Dendritic cell treated with granulocyte-macrophage colony-stimulating factor and Interleukin-4, amounts not matched to agents 40 ng/mL and 50 ng/mL, for 4 days (primary cell): ENCODE measurements at regions not wholly inside any gene's neighbourhood (a gene's known extent, or its start where the extent isn't known, plus 50 kb on each side); places are given as distances from the start of the nearest gene placed in this dataset.

Experiments used
- H3K27ac Mint-ChIP-seq: one replicate; pipeline ENCODE4 v1.8.0; 2022; ENCODE audit warnings: mild to moderate bottlenecking, mixed read lengths
- H3K27me3 Mint-ChIP-seq: one replicate; pipeline ENCODE4 v1.8.0; 2022; ENCODE audit warnings: mild to moderate bottlenecking, mixed read lengths
- H3K36me3 Mint-ChIP-seq: one replicate; pipeline ENCODE4 v1.8.0; 2022; ENCODE audit warnings: low read depth, mixed read lengths
- H3K4me1 Mint-ChIP-seq: one replicate; pipeline ENCODE4 v1.8.0; 2022; ENCODE audit warnings: low read depth, mixed read lengths
- H3K4me3 Mint-ChIP-seq: one replicate; pipeline ENCODE4 v1.8.0; 2022; ENCODE audit warnings: mild to moderate bottlenecking, moderate library complexity, mixed read lengths
- H3K9me3 Mint-ChIP-seq: one replicate; pipeline ENCODE4 v1.8.0; 2022; ENCODE audit warnings: mixed read lengths
- intact Hi-C: fragments of 100-400 bp; cut with micrococcal nuclease; formaldehyde crosslinking; loops from one replicate; pipeline ENCODE4 v1.15.0; 2022

DNA sequence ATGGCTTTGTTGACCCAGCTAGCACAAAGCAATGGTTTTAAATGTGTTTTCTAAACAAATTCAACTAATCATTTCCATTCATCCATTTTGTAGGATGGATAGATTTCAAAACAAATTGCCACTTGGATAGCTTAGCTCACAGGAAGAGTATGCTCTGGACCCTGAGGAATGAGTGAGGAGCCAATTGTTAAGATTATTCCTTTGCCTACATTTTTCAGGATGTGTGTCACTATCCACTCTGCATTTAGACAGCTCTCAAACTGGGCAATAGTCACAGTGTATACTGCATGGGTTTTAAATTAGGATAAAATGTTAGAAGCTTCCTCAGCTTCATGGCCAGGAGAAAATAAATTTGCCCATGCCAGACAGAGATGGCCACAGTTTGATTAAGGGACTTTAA is 605.6 kb upstream of the TEX47 start:
- peaks cover 10% of the 10 kb centered on the region for H3K9me3 Mint-ChIP-seq
- H3K27me3 Mint-ChIP-seq = no peaks in the 10 kb centered on the region
- H3K27ac Mint-ChIP-seq = no peak overlapping the region
- no peaks in the 10 kb centered on the region for H3K36me3 Mint-ChIP-seq
- H3K4me3 Mint-ChIP-seq = no peak overlapping the region
- intact Hi-C loops = no loop called here
- H3K4me1 Mint-ChIP-seq = no peaks in the 10 kb centered on the region

DNA sequence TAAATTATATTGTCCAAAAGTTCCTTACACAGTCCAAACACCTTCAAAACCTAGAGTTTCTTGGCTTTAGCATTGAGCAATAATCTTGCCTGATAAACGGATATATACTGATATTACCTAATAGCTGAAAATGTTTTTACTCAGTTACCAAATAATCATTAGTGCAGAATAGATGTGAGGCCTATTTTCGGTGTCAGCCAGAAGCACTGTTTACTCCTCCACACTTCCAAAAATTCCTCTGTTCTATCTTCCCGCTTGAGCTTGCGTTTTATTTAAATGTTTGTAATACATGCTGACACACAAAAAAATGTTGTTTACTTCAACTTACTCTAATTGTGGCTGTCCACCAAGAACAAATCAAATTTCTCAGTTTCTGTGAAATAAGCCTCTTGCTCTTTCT is 606.2 kb upstream of the TEX47 start:
- Mint-ChIP-seq H3K9me3 (peaks cover 10% of the 10 kb centered on the region), H3K4me1 (no peaks in the 10 kb centered on the region), H3K36me3 (no peaks in the 10 kb centered on the region), H3K27me3 (no peaks in the 10 kb centered on the region), H3K27ac (no peak overlapping the region), H3K4me3 (no peak overlapping the region)
- intact Hi-C loops = no loop called here

DNA sequence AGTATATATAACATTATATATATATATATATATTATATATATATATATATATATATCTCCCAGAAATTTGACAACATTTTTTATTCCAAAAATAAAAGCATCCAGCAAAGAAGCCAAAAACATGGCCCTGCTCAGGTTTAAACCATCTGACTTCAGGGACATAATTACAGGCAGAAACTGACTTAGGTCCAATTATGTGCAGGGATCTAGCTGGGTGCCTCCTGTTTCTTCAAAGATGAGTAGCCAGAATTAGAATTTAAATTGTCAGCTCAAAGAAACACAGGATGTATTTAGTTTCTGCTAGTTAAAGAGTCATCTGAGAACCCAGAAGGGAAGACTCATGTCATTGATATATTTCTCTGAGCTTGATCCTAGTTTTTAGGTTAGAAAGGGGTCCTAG is 656.4 kb upstream of the TEX47 start:
- Mint-ChIP-seq H3K36me3 (no peaks in the 10 kb centered on the region), H3K9me3 (no peaks in the 10 kb centered on the region), H3K4me3 (no peak overlapping the region), H3K27me3 (no peaks in the 10 kb centered on the region), H3K4me1 (no peaks in the 10 kb centered on the region), H3K27ac (no peak overlapping the region)
- intact Hi-C loops = no loop called here

GRCh38 chr7:89456556-89456955 is 661.0 kb upstream of the TEX47 start:
- Mint-ChIP-seq H3K9me3 (no peaks in the 10 kb centered on the region), H3K4me1 (no peaks in the 10 kb centered on the region), H3K36me3 (no peaks in the 10 kb centered on the region), H3K4me3 (no peak overlapping the region), H3K27ac (no peak overlapping the region), H3K27me3 (no peaks in the 10 kb centered on the region)
- intact Hi-C loops = no loop called here

GRCh38 chr7:89458114-89458513 is 662.6 kb upstream of the TEX47 start:
- intact Hi-C loops = no loop called here
- no peaks in the 10 kb centered on the region for H3K27me3 Mint-ChIP-seq
- H3K4me3 Mint-ChIP-seq = no peak overlapping the region
- H3K36me3 Mint-ChIP-seq = no peaks in the 10 kb centered on the region
- no peak overlapping the region for H3K27ac Mint-ChIP-seq
- no peaks in the 10 kb centered on the region for H3K9me3 Mint-ChIP-seq
- no peaks in the 10 kb centered on the region for H3K4me1 Mint-ChIP-seq

GRCh38 chr7:89474456-89474855 is 678.9 kb upstream of the TEX47 start:
- H3K4me3 Mint-ChIP-seq = no peak overlapping the region
- no peak overlapping the region for H3K27ac Mint-ChIP-seq
- intact Hi-C loops = no loop called here

DNA sequence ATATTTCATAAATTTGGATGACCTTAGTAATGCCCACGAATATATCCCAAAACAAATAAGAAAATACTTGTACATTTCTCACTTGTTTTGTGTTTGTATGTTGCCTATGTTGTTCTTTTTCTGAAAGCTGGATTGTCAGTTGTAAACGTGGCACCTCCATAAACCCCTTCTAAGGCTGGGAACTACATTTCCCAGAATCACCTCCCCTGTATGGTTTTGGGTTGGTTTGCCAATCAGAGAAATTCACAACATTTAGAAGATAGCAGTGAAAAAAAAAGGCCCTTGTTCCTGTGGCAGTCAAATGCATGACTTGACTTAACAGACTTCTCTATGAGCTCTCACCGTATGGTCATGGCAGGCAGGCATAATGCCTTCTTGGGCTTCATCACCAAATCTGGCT is 676.3 kb upstream of the STEAP1 start:
- Mint-ChIP-seq H3K36me3 (no peaks in the 10 kb centered on the region), H3K9me3 (peaks cover 20% of the 10 kb centered on the region), H3K27me3 (no peaks in the 10 kb centered on the region), H3K27ac (no peak overlapping the region), H3K4me3 (no peak overlapping the region), H3K4me1 (no peaks in the 10 kb centered on the region)
- intact Hi-C loops = no loop called here

More at GRCh38 chr7:89474456-89474855, 678.9 kb upstream of the TEX47 start:
- Mint-ChIP-seq H3K27me3 (no peaks in the 10 kb centered on the region), H3K4me1 (no peaks in the 10 kb centered on the region), H3K9me3 (peaks cover 37% of the 10 kb centered on the region), H3K36me3 (no peaks in the 10 kb centered on the region)

DNA sequence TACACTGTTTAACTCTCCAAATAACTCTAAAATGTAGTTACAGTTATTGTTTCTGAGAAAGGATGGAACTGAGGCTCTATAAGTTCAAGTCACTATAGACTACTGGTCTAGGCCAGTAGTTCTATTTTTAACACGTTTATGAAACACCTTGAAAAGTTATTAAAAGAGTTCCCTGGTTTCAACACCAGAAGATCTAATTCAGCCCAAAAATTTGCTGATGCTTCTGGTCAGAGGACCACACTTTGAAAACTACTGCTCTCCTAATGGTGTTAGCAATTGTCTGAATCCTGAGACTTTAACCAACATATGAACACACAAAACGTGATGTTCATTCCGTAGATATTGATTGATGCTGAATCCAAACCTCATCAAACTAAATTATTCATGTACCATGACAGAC is 658.6 kb upstream of the STEAP1 start:
- intact Hi-C loops = no loop called here
- Mint-ChIP-seq H3K36me3 (no peaks in the 10 kb centered on the region), H3K4me1 (no peaks in the 10 kb centered on the region), H3K9me3 (no peaks in the 10 kb centered on the region), H3K27me3 (no peaks in the 10 kb centered on the region), H3K4me3 (no peak overlapping the region), H3K27ac (no peak overlapping the region)

- intact Hi-C loops = no loop called here
- H3K9me3 Mint-ChIP-seq = peaks cover 9% of the 10 kb centered on the region
- H3K27ac Mint-ChIP-seq = no peak overlapping the region
- no peaks in the 10 kb centered on the region for H3K36me3 Mint-ChIP-seq
- H3K4me1 Mint-ChIP-seq = no peaks in the 10 kb centered on the region
- no peak overlapping the region for H3K4me3 Mint-ChIP-seq
- H3K27me3 Mint-ChIP-seq = no peaks in the 10 kb centered on the region
Observed at GRCh38 chr7:89500084-89500483, 654.2 kb upstream of the STEAP1 start.

GRCh38 chr7:89503281-89503680 is 651.0 kb upstream of the STEAP1 start:
- H3K4me1 Mint-ChIP-seq = no peaks in the 10 kb centered on the region
- no peak overlapping the region for H3K27ac Mint-ChIP-seq
- H3K36me3 Mint-ChIP-seq = no peaks in the 10 kb centered on the region
- H3K4me3 Mint-ChIP-seq = no peak overlapping the region
- peaks cover 9% of the 10 kb centered on the region for H3K9me3 Mint-ChIP-seq
- H3K27me3 Mint-ChIP-seq = no peaks in the 10 kb centered on the region
- intact Hi-C loops = no loop called here

- intact Hi-C loops = no loop called here
- Mint-ChIP-seq H3K27ac (no peak overlapping the region), H3K36me3 (no peaks in the 10 kb centered on the region), H3K4me1 (no peaks in the 10 kb centered on the region), H3K9me3 (peaks cover 9% of the 10 kb centered on the region), H3K27me3 (no peaks in the 10 kb centered on the region), H3K4me3 (no peak overlapping the region)
Observed at GRCh38 chr7:89507034-89507433, 647.2 kb upstream of the STEAP1 start.

DNA sequence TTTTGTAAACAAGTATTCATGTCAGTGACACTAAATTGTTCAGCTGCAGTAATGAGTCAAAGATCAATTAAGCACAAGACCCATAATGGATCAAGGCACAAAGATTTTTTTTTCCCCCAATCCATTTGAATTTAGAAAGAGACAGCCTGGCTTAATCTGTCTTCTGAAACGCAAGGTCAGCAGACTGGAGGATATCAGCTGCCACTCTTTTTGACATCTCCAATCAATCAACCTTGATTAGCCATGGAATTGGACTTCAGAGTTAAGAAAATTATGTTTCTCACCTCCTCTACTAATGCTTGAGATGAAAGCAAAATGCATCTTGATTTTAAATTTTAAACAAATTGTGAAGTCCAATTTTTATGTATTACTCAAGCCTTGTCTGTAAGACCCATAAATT is 642.4 kb upstream of the STEAP1 start:
- intact Hi-C loops = no loop called here
- no peaks in the 10 kb centered on the region for H3K36me3 Mint-ChIP-seq
- H3K27ac Mint-ChIP-seq = no peak overlapping the region
- no peaks in the 10 kb centered on the region for H3K4me1 Mint-ChIP-seq
- H3K4me3 Mint-ChIP-seq = no peak overlapping the region
- no peaks in the 10 kb centered on the region for H3K27me3 Mint-ChIP-seq
- H3K9me3 Mint-ChIP-seq = no peaks in the 10 kb centered on the region

- Mint-ChIP-seq H3K4me3 (no peak overlapping the region), H3K4me1 (no peaks in the 10 kb centered on the region), H3K27me3 (no peaks in the 10 kb centered on the region), H3K36me3 (no peaks in the 10 kb centered on the region), H3K9me3 (no peaks in the 10 kb centered on the region), H3K27ac (no peak overlapping the region)
- intact Hi-C loops = no loop called here
Observed at GRCh38 chr7:89514970-89515369, 639.3 kb upstream of the STEAP1 start.

- no peak overlapping the region for H3K4me3 Mint-ChIP-seq
- H3K9me3 Mint-ChIP-seq = peaks cover 16% of the 10 kb centered on the region
- no peaks in the 10 kb centered on the region for H3K27me3 Mint-ChIP-seq
- intact Hi-C loops = no loop called here
- H3K36me3 Mint-ChIP-seq = no peaks in the 10 kb centered on the region
- H3K4me1 Mint-ChIP-seq = no peaks in the 10 kb centered on the region
- H3K27ac Mint-ChIP-seq = no peak overlapping the region
Observed at GRCh38 chr7:89517815-89518214, 636.5 kb upstream of the STEAP1 start.

DNA sequence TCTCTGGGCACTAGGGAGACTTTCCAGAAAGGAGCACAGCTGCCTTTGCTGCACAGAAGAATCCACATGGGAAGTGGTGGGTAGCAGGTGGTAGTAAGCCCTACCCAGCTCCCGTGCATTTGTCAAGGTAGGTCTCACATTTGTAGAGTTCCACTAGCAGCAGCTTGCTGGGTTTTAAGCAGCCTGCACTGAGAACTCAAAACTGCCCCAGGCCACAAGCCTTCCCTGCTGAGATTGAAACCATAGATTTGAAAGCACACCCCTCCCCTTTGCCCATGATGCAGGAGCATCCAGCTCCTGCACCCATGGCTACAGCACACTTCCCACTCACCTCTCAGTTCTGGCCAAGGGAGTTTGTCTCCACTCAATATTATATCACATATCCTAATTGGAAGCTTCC is 604.5 kb upstream of the STEAP1 start:
- Mint-ChIP-seq H3K9me3 (peaks cover 19% of the 10 kb centered on the region), H3K4me3 (no peak overlapping the region), H3K27ac (no peak overlapping the region), H3K4me1 (no peaks in the 10 kb centered on the region), H3K27me3 (no peaks in the 10 kb centered on the region), H3K36me3 (no peaks in the 10 kb centered on the region)
- intact Hi-C loops = no loop called here

DNA sequence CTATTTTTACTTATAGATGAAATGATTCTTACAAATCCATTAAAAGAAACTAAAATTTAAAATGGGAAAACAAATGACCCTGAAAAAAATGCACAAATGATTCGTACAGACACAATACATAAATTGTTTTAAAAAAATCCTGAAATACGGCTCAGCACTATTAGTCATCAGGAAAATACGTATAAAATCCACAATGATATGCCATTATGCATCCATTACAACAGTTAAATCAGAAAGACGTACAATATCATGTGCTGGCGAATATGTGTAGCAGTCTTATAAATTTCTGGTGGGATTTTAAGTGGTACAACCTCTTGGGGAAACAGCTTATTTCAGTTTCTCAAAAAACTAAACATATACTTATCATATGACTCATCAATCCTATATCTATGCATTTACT is 600.1 kb upstream of the STEAP1 start:
- Mint-ChIP-seq H3K4me3 (no peak overlapping the region), H3K27me3 (no peaks in the 10 kb centered on the region), H3K4me1 (no peaks in the 10 kb centered on the region), H3K9me3 (peaks cover 3% of the 10 kb centered on the region), H3K27ac (no peak overlapping the region), H3K36me3 (no peaks in the 10 kb centered on the region)
- intact Hi-C loops = no loop called here
